Activated CD4-positive, CD25-positive, alpha-beta regulatory T cell treated with anti-CD3 and anti-CD28 coated beads, Interleukin-2, amount 50 U/mL, for 72 hours (primary cell): ENCODE measurements at regions not wholly inside any gene's neighbourhood (a gene's known extent, or its start where the extent isn't known, plus 50 kb on each side); places are given as distances from the start of the nearest gene placed in this dataset.

ENCODE experiments used
- DNase-seq: peaks from one replicate; pipeline ENCODE4 v3.0.0; 2021

DNA sequence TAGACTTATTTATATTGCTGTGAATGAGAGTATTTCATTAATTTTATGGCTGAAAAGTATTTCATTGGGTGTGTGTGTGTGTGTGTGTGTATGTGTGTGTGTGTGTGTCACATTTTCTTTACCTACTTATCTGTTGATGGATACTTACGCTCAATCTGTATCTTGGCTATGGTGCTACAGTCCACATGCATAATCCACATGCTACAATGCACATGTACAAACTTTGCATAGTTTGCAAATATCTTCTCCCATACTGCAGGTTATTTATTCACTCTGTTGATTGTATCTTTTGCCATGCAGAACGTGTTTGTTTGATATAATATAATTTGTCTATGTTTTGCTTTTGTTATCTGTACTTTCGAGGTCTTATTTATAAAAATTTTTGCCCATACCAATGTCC, 167.8 kb downstream of the RAB28 start:
- no peak for DNase-seq

GRCh38 chr4:13313856-13314255, 170.3 kb downstream of the RAB28 start:
- DNase-seq = no peak

- no peak for DNase-seq
Observed at GRCh38 chr4:13312264-13312663, 171.9 kb downstream of the RAB28 start.

GRCh38 chr4:13309751-13310150, 174.4 kb downstream of the RAB28 start:
- DNase-seq = no peak

GRCh38 chr4:13306356-13306755, 177.8 kb downstream of the RAB28 start:
- no peak for DNase-seq

DNA sequence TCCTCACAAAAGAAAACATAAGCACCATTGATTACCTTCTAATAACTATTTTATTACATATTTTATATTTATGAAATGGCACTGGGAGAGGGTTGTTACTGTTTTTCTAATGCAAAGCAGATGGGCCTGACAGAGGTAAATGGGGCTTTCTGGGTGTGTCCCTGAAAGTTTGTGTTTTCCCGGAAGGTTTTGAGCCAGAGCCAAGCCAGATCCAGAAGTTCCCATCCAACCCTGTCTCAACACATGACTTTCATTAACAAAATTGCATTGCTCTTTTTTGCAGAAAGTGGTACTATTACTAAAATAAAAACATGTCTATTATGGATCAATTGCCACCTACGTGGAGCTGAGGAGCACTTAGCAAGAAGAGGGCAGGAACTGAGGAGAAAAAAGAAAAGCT, 181.3 kb downstream of the RAB28 start:
- no peak for DNase-seq

- no peak for DNase-seq
Observed at GRCh38 chr4:13299343-13299742, 184.8 kb downstream of the RAB28 start.

DNA sequence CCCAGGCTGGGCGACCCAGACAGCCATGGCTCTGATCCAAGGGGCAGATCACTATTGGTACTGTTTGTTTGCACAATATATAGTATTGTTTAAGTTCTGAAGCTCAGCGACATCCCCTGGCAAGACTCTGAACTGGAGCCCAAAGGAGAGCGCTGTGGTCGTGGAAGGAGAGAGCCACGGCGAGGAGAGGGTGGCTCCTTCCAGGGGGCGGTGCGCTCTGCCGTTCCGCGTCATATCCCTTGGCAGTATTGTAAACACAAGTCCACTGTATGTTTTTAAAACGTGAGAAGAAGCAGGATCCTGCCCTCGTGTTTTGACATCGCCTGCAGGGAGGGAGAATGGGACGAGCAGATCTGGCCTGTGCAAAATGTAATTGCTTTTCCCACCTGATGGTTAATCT, 185.5 kb downstream of the RAB28 start:
- DNase-seq = no peak

DNA sequence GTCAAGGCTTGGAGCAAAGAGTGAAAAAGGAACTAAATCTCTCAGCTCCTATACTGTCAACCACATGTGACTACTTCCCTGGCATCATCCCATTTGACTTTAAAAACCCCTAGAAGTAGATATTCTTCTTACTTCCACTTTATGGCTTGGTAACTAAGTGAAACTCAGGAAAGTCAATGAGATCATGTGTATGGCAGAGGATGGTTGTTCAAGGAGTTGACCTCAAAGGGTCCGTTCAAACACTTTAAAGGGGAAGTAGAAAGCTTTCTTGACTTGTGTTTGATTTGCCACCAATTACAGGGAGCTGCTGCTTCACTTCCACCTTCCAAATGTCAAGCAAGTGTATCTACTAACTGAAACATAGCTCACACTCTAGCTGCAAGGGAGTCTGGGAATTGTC, 187.2 kb downstream of the RAB28 start:
- no peak for DNase-seq

DNA sequence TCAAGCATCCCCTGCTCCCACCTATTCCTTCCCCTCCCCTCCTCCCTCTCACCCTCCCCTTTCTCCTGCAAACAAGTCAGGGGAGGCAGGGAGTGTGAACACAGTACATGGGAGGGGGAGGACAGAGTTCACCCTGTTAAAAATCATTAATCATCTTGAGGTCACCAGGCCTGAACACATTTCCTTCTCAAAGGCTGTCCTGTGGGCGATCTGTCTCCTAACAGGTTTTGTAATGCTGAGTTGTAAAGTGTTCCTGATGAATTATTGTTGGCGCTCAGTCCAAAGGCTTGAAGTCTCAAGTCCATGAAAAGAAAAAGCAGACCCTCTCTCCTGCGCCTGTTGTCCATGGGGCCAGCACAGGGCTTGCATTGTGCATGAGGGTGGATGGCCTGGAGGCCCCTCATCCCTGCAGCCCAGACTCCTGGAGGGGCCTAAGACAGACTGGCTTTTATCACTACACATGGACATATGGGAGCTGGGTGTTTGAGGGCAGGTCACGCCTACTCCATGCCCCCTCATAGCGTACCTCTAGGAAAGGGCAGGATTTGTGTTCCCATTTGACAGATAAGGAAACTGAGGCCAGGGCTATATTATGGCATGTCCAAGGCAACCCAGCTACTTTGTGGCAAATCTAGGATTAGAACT, 189.1 kb downstream of the RAB28 start:
- DNase-seq = no peak

DNA sequence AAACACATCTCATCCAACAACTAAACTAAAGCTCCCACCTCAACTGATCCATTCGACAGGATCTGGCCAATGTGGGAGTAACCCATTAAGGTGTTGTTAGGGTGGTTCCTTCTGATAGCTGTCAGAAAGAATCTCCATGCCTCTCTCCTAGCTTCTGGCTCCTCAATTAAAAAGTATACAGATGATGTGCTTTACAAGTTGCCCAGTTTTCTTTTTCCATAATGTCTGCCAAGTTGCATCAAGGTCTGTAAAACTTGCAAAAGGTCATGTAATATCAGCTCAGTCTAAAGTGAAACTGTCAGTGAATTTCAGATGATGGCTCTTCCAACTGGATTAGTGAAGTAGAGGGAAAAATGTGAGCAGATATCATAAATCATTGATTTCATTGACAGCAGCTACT, 191.8 kb downstream of the RAB28 start:
- DNase-seq = no peak

DNA sequence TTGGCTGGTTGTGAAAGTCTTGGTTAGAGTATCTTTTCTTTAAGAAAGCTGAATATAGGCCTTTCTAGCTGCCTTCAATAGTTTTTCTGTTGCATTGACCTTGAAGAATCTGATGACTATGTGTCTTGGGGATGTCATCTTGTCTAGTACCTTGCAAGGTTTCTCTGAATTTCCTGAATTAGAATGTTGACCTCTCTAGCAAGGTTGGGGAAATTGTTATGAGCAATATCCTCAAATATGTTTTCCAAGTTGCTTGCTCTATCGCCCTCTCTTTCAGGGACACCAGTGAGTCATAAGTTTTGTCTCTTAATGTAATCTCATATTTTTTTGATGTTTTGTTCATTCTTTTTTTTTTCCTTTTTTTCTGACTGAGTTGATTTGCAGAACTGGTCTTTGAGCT, 194.7 kb downstream of the RAB28 start:
- no peak for DNase-seq

- no peak for DNase-seq
Observed at GRCh38 chr4:13285336-13285735, 198.8 kb downstream of the RAB28 start.

DNA sequence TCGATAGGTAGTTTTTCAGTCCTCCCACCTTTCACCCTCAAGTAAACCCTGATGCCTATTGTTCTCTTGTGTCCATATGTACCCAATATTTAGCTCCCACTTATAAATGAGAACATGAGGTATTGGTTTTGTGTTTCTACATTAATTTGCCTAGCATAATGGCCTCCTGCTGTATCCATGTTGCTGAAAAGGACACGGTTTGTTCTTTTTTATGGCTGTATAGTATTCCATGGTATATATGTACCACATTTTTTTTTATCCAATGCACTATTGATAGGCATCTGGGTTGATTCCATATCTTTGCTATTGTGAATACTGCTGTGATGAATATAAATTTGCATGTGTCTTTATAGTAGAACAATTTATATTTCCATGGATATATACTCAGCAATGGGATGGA, 199.2 kb downstream of the RAB28 start:
- no peak for DNase-seq

GRCh38 chr4:13276357-13276756, 207.8 kb downstream of the RAB28 start:
- DNase-seq = no peak

DNA sequence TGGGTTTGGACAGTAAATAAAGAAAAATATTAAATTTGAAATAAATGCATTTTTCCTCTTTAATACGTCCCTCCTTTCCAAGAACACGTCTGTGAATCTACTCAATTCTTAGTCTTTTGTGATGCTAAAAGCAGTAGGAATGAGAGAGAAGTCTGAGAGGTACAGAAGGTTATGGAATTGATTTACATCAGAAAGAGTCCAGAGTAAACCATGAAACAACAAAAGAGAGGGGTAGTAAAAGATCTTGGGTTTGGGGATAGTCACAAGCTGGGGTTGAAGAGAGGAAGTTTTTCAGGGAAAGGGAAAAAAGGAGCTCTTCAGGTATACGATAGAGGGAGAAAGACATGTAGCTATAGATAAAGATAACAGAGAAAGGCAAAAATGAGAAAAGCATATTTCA, 215.4 kb downstream of the RAB28 start:
- no peak for DNase-seq

DNA sequence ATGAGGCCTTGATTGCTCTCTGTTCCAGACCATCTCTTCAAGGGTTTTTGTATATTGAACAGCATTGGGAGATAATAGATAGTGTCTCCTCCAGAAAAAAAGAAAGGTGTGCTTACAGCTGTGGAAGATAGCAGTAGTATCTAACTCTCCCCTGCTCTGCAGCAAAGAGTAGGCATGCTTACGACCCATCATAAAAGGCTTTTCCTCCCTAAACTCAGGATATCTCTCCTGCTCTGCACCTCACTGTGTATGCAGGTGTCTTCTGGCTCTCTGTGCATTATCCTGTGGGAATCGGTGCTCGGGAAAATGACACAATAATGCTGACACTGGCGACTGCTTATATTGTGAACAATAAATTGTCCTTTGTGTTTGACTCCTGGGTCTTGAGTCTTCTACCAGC, 216.0 kb downstream of the RAB28 start:
- DNase-seq = no peak

DNA sequence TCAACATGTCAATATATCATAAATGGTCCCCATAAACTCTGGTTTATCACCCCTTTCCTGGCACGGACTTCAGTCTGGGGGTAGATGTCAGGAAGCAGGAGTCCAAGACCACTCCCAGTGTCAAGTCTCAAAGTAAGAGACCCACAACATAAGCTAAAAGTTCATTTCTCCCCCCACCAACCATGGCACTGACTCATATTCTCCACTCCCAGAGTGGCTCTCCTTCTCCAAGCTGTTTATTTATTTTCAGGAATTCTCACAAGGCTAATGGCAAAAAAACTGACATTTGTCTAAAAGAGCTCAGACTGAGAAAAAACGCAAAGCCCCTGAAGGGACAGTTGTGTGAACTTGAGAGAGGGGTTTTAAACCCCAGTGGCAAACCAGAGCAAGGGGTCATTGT, 217.0 kb downstream of the RAB28 start:
- DNase-seq = no peak

- no peak for DNase-seq
Observed at GRCh38 chr4:13266687-13267086, 217.5 kb downstream of the RAB28 start.

- no peak for DNase-seq
Observed at GRCh38 chr4:13263967-13264525, 220.1 kb downstream of the RAB28 start.

GRCh38 chr4:13262816-13263215, 221.3 kb downstream of the RAB28 start:
- DNase-seq = no peak

DNA sequence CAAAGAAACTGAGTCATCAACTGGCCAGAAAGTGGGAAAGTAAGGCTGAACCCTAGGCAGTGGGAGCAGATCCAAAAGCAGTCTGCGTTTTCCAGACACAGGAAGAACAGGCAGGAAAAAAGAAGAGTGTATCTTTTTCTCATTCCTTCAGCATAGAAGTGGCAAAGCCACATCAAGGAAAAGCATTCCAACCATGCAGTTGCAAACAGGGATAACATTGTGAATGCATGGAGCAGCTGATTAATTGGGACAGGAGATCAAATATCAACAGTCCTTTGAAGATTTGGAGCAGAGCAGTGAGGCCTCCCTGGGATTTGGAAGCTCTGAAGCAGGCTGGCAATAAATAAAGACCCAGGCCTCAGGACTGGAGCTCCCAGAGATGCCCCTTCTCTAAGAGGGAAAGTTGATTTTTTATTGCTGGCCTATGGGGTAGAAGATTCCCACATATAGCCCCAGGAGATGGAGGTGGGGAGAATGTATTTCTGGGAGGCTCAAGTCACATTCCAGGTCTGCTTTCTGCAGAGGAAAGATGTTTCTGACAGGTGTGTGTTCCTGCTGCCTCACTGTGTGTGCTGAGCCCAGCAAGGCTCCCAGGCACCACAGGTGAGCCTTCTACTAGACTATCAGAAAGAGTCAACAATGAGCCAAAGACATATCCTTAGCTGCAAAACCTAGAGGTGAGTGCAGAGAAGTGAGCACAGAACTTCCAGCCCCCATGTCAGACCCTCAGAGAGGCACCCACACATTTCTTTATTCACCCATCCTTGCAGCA, 222.5 kb downstream of the RAB28 start:
- no peak for DNase-seq

DNA sequence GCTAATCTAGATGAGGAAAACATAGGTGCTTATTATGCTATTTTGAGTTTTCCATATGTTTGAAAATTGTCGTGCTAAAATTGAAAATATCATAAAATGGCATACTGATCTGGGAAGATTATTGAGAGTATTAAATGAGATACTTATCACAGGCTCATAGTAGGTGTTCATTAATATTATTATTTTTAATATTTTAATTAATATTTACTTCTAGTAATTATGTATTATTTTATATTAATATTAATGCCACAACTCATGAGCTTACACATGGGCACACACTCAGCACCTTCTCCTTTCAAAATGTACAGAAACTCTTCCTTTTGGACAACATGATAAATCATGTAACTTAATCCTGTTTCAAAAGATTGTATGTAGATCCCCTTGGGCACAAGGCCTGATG, 223.6 kb downstream of the RAB28 start:
- no peak for DNase-seq

DNA sequence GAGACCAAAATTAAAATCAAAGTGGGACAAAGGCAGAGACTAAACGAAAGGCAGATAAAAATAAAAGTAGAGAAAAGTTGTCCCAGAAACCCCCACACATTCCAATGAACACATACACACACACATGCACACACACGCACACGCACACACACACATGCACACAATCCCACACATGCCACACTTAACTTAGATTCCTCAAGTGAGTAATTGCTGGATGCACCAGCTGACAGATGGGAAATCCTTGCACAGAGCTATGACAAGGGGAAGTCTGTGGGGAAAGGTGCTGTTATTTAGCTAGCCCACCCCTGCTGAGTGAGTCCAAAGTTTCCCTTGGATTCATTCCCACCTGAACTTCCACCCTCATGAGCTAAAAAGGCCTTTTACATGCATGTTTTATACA, 233.9 kb downstream of the RAB28 start:
- no peak for DNase-seq
